IPS-18c (cell line): ENCODE measurements at regions not wholly inside any gene's neighbourhood (a gene's known extent, or its start where the extent isn't known, plus 50 kb on each side); places are given as distances from the start of the nearest gene placed in this dataset.
A peak's percentile ranks its signal among the peaks of the same experiment; 100 is the strongest.
"Not testable (repeated sequence)": the region's sequence is repeated elsewhere in the genome, so short reads cannot be mapped to it uniquely, and the experiment has no call there.

ENCODE experiments used
- H3K4me3 ChIP-seq: 2 replicates; pipeline ENCODE4 v1.7.0; 2013; ENCODE audit warnings: low read depth, mild to moderate bottlenecking, low read length, moderate library complexity; ENCODE audit not compliant: insufficient read depth
- H3K9me3 ChIP-seq: one replicate; pipeline ENCODE4 v1.6.1; 2013; ENCODE audit warnings: mild to moderate bottlenecking, low read length, moderate library complexity; ENCODE audit not compliant: control insufficient read depth, insufficient read depth

GRCh38 chr7:43039346-43039745 lies 73.1 kb upstream of the HECW1 start:
- no peaks in the 10 kb centered on the region for H3K9me3 ChIP-seq
- no peak overlapping the region for H3K4me3 ChIP-seq

GRCh38 chr7:43040461-43040860 lies 72.0 kb upstream of the HECW1 start:
- Histone ChIP-seq H3K9me3 (no peaks in the 10 kb centered on the region), H3K4me3 (no peak overlapping the region)

GRCh38 chr7:43041105-43041504 lies 71.3 kb upstream of the HECW1 start:
- no peak overlapping the region for H3K4me3 ChIP-seq

GRCh38 chr7:43041724-43042123 lies 70.7 kb upstream of the HECW1 start:
- Histone ChIP-seq H3K4me3 (no peak overlapping the region), H3K9me3 (no peaks in the 10 kb centered on the region)

More at GRCh38 chr7:43041105-43041504, 71.3 kb upstream of the HECW1 start:
- no peaks in the 10 kb centered on the region for H3K9me3 ChIP-seq

- H3K9me3 ChIP-seq, result no peaks in the 10 kb centered on the region
- no peak overlapping the region for H3K4me3 ChIP-seq
These were observed 70.1 kb upstream of the HECW1 start for GRCh38 chr7:43042302-43042701.

- Histone ChIP-seq H3K4me3 (no peak overlapping the region), H3K9me3 (no peaks in the 10 kb centered on the region)
These were observed 67.9 kb upstream of the HECW1 start for GRCh38 chr7:43044511-43044910.

GRCh38 chr7:43054052-43054722 lies 58.3 kb upstream of the HECW1 start:
- H3K9me3 ChIP-seq, result peaks cover 2% of the 10 kb centered on the region
- H3K4me3 ChIP-seq, result no peak overlapping the region

- no peak overlapping the region for H3K4me3 ChIP-seq
- H3K9me3 ChIP-seq, result peaks cover 2% of the 10 kb centered on the region
These were observed 55.3 kb upstream of the HECW1 start for GRCh38 chr7:43057141-43057540.

GRCh38 chr7:43058271-43059066 lies 54.0 kb upstream of the HECW1 start:
- Histone ChIP-seq H3K4me3 (peak overlapping the region; percentile 9; the same call in 1 of the 2 replicates), H3K9me3 (peaks cover 2% of the 10 kb centered on the region)

GRCh38 chr7:43059067-43059600 lies 53.3 kb upstream of the HECW1 start:
- not testable (repeated sequence) for H3K4me3 ChIP-seq, H3K9me3 ChIP-seq
